HG02840 (cell line): ENCODE measurements at regions not wholly inside any gene's neighbourhood (a gene's known extent, or its start where the extent isn't known, plus 50 kb on each side); places are given as distances from the start of the nearest gene placed in this dataset.

Experiments used
- ATAC-seq: cut with Tn5 transposase; IDR thresholded peaks from one replicate; pipeline ENCODE4 v1.9.1; 2021; ENCODE audit warnings: mild to moderate bottlenecking, moderate library complexity, moderate number of reproducible peaks; ENCODE audit not compliant: unreplicated experiment, low FRiP score

GRCh38 chr2:41912337-41912736 is 135.5 kb upstream of the PKDCC start:
- ATAC-seq: no peak

- ATAC-seq: no peak
These were observed 135.0 kb upstream of the PKDCC start for GRCh38 chr2:41912776-41913175.

- no peak for ATAC-seq
These were observed 134.5 kb upstream of the PKDCC start for GRCh38 chr2:41913311-41913710.

GRCh38 chr2:41913921-41914609 is 133.8 kb upstream of the PKDCC start:
- no peak for ATAC-seq

GRCh38 chr2:41914936-41915335 is 132.9 kb upstream of the PKDCC start:
- ATAC-seq: no peak

GRCh38 chr2:41916177-41916576 is 131.6 kb upstream of the PKDCC start:
- ATAC-seq: no peak

GRCh38 chr2:41917587-41917986 is 130.2 kb upstream of the PKDCC start:
- ATAC-seq: no peak

GRCh38 chr2:41919135-41919534 is 128.7 kb upstream of the PKDCC start:
- no peak for ATAC-seq

GRCh38 chr2:41920181-41920580 is 127.6 kb upstream of the PKDCC start:
- ATAC-seq: no peak

GRCh38 chr2:41920812-41921211 is 127.0 kb upstream of the PKDCC start:
- ATAC-seq: no peak

- no peak for ATAC-seq
These were observed 125.6 kb upstream of the PKDCC start for GRCh38 chr2:41922177-41922576.

GRCh38 chr2:41923156-41923786 is 124.5 kb upstream of the PKDCC start:
- ATAC-seq: no peak

GRCh38 chr2:41924024-41924423 is 123.8 kb upstream of the PKDCC start:
- ATAC-seq: no peak

GRCh38 chr2:41924709-41925408 is 123.0 kb upstream of the PKDCC start:
- ATAC-seq: no peak

GRCh38 chr2:41925712-41926111 is 122.1 kb upstream of the PKDCC start:
- ATAC-seq: no peak

GRCh38 chr2:41926614-41927580 is 120.9 kb upstream of the PKDCC start:
- ATAC-seq: no peak

GRCh38 chr2:41927581-41928264 is 120.1 kb upstream of the PKDCC start:
- ATAC-seq: no peak

GRCh38 chr2:41928526-41928925 is 119.3 kb upstream of the PKDCC start:
- no peak for ATAC-seq

GRCh38 chr2:41930807-41931566 is 116.8 kb upstream of the PKDCC start:
- no peak for ATAC-seq
